Lower lobe of right lung (tissue), 2 donors: ENCODE measurements at regions not wholly inside any gene's neighbourhood (a gene's known extent, or its start where the extent isn't known, plus 50 kb on each side); places are given as distances from the start of the nearest gene placed in this dataset.

ENCODE experiments used
- ATAC-seq, 2 donors: fragments of 200-7000 bp; cut with Tn5 transposase; one replicate each; pipeline ENCODE4 v1.9.1; 2020 to 2022; ENCODE audit warnings: mild to moderate bottlenecking in 2 of 2, moderate library complexity in 2 of 2
- DNase-seq: peaks from one replicate; pipeline ENCODE4 v3.0.0-alpha.2; 2020
- H3K27ac ChIP-seq: fragments of 200-600 bp; one replicate; pipeline ENCODE4 v1.8.0; 2022
- H3K27me3 ChIP-seq: fragments of 200-600 bp; one replicate; pipeline ENCODE4 v1.8.0; 2022; ENCODE audit warnings: low read depth
- H3K36me3 ChIP-seq: fragments of 200-600 bp; one replicate; pipeline ENCODE4 v1.8.0; 2022; ENCODE audit warnings: mild to moderate bottlenecking
- H3K4me1 ChIP-seq: fragments of 200-600 bp; one replicate; pipeline ENCODE4 v1.8.0; 2022
- H3K4me3 ChIP-seq: fragments of 200-600 bp; one replicate; pipeline ENCODE4 v1.8.0; 2022; ENCODE audit warnings: mild to moderate bottlenecking
- H3K9me3 ChIP-seq: fragments of 200-600 bp; one replicate; pipeline ENCODE4 v1.8.0; 2022
- intact Hi-C: fragments of 100-400 bp; cut with DNase I; formaldehyde crosslinking; loops from one replicate; pipeline ENCODE4 v1.11.0; 2022
- TF ChIP-seq, protein P1 (sequence below): fragments of 200-600 bp; IDR thresholded peaks from one replicate; pipeline ENCODE4 v1.8.0; 2022; ENCODE audit warnings: antibody characterized with exemption, mild to moderate bottlenecking
- donor health status: DM: no; HTN: yes; CAD: no; lungs with severe emphysema.

DNA sequence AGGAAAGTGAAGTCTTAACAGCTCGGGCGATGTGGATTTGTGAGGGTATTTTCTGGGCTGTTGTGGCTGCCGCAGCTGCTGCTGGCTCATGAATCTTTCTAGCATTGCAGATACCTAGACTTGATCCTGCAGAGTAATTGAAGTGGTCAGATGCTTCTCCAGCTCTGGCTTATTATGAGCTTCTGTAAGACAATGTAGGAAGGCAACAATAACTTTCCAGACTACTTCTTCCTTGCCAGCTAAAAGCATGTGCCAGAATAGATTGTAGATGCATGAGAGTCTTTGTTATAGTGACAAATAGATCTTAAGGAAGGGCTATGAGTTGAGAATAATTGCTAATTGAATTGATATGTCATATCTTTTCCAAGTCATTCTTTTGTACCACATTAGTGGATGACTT lies 461.4 kb upstream of the POT1 start:
- DNase-seq (no peak), ATAC-seq (no peak)
- no peak overlapping the region for H3K4me3 ChIP-seq
- no peak overlapping the region for H3K27ac ChIP-seq
- no peaks in the 10 kb centered on the region for H3K27me3 ChIP-seq
- no peaks in the 10 kb centered on the region for H3K4me1 ChIP-seq
- H3K9me3 ChIP-seq = no peaks in the 10 kb centered on the region
- H3K36me3 ChIP-seq = no peaks in the 10 kb centered on the region
- TF ChIP-seq, protein P1, sequence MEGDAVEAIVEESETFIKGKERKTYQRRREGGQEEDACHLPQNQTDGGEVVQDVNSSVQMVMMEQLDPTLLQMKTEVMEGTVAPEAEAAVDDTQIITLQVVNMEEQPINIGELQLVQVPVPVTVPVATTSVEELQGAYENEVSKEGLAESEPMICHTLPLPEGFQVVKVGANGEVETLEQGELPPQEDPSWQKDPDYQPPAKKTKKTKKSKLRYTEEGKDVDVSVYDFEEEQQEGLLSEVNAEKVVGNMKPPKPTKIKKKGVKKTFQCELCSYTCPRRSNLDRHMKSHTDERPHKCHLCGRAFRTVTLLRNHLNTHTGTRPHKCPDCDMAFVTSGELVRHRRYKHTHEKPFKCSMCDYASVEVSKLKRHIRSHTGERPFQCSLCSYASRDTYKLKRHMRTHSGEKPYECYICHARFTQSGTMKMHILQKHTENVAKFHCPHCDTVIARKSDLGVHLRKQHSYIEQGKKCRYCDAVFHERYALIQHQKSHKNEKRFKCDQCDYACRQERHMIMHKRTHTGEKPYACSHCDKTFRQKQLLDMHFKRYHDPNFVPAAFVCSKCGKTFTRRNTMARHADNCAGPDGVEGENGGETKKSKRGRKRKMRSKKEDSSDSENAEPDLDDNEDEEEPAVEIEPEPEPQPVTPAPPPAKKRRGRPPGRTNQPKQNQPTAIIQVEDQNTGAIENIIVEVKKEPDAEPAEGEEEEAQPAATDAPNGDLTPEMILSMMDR = no peak
- intact Hi-C loops = no loop called here

DNA sequence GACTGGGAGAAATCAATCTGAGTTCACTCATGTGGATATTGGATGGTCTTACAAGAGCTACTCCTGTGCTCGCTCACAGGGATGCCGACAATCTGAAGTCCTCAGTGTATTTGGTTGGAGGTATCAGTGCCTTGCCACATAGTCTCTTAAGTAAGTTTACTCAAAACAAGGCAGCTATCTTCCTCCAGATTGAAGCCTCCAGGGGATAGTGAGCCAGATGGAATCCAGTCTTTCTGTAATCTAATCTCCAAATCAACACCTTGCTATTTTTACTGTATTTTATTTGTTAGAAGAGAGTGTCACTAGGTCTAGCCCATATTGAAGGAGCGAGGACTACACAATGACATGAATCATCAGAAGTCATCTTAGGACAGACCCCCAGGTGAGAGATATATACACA lies 456.6 kb upstream of the POT1 start:
- Histone ChIP-seq H3K4me3 (no peak overlapping the region), H3K36me3 (no peaks in the 10 kb centered on the region), H3K9me3 (no peaks in the 10 kb centered on the region), H3K27me3 (no peaks in the 10 kb centered on the region), H3K4me1 (no peaks in the 10 kb centered on the region), H3K27ac (no peak overlapping the region)
- DNase-seq (no peak), ATAC-seq (no peak)
- TF ChIP-seq, protein P1 = no peak
- intact Hi-C loops = no loop called here

DNA sequence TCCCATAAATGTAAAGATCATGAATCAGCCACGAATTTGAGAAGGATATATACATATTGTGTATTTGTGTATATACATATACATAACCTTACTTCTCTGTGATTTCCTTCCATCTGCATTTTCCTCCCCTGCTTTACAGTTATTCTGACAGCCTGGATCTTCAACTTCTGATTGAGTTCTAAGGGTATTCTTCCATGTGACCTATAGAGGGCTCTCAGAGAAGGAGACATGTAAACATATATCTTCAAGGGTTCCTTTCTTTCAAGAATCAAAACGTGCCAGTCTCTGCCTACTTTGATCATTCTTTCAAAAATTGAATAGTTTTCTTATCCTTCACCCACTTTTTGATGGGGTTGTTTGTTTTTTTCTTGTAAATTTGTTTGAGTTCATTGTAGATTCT lies 453.7 kb upstream of the POT1 start:
- no peak for ATAC-seq
- DNase-seq = no peak
- intact Hi-C loops = no loop called here
- H3K4me3 ChIP-seq = no peak overlapping the region
- no peaks in the 10 kb centered on the region for H3K27me3 ChIP-seq
- no peak overlapping the region for H3K27ac ChIP-seq
- H3K36me3 ChIP-seq = no peaks in the 10 kb centered on the region
- TF ChIP-seq, protein P1 = no peak
- H3K4me1 ChIP-seq = no peaks in the 10 kb centered on the region
- H3K9me3 ChIP-seq = no peaks in the 10 kb centered on the region

DNA sequence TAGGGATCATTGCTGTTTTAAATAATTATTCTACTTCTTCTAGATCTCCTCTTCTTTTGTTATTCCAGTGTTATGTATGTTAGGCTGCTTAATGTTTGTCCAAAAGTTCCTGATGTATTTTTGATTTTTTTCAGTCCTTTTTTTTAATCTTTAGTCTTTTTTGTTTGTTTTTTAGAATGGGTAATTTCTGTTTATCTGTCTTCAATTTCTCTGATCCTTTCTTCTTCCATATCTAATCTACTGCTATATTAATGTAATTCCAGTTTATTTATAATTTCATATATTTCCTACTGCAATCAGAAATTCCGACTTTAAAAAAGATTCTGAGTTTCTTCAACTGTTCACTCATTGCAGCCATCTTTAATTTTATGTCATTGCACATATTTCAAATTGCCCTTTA lies 452.8 kb upstream of the POT1 start:
- TF ChIP-seq, protein P1 = no peak
- no peaks in the 10 kb centered on the region for H3K27me3 ChIP-seq
- intact Hi-C loops = no loop called here
- no peak overlapping the region for H3K27ac ChIP-seq
- no peak for DNase-seq
- ATAC-seq = no peak
- H3K4me3 ChIP-seq = no peak overlapping the region
- H3K9me3 ChIP-seq = no peaks in the 10 kb centered on the region
- H3K4me1 ChIP-seq = no peaks in the 10 kb centered on the region
- H3K36me3 ChIP-seq = no peaks in the 10 kb centered on the region

DNA sequence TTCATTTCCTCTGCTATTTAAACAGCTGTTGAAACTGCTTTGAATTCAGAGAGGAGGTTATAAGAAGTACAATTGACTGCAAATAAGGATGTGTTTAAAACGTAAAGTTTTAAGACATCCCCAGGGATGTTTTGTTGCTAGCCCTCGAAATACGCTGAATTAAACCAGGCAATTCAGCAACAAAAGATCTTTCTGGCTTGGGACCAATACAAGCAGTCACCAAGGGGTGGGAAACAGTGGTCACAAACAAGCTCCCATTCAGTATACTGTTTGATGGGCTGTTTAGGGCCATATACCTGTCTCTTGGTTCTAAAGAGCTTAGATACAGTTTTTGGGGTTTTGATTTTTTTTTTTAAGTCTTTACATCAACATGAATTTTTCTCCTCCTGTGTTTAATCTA lies 446.3 kb upstream of the POT1 start:
- DNase-seq (no peak), ATAC-seq (no peak)
- TF ChIP-seq, protein P1 = no peak
- H3K9me3 ChIP-seq = no peaks in the 10 kb centered on the region
- H3K4me3 ChIP-seq = no peak overlapping the region
- no peaks in the 10 kb centered on the region for H3K27me3 ChIP-seq
- no peaks in the 10 kb centered on the region for H3K4me1 ChIP-seq
- H3K27ac ChIP-seq = no peak overlapping the region
- intact Hi-C loops = no loop called here
- H3K36me3 ChIP-seq = no peaks in the 10 kb centered on the region

DNA sequence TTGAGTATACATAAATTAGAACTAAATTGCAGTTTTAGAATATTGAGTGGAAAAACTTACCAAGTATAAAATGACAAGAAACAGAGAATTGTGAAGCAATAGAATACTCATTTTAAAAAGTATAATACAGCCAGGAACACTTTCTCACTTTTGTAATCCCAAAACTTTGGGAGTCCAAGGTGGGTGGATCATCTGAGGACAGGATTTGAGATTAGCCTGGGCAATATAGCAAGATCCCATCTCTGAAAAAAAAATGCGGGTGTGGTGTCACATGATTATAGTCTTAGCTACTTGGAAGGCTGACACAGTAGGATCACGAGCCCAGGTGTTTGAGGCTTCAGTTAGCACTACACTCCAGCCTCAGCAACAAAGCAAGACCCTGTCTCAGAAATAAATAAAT lies 440.9 kb upstream of the POT1 start:
- ATAC-seq = no peak
- H3K9me3 ChIP-seq = no peaks in the 10 kb centered on the region
- no peaks in the 10 kb centered on the region for H3K4me1 ChIP-seq
- H3K36me3 ChIP-seq = no peaks in the 10 kb centered on the region
- H3K27me3 ChIP-seq = no peaks in the 10 kb centered on the region
- intact Hi-C loops = no loop called here
- DNase-seq = no peak
- no peak overlapping the region for H3K4me3 ChIP-seq
- TF ChIP-seq, protein P1 = no peak
- no peak overlapping the region for H3K27ac ChIP-seq
